ENCODE measurements at regions not wholly inside any gene's neighbourhood (a gene's known extent, or its start where the extent isn't known, plus 50 kb on each side); places are given as distances from the start of the nearest gene placed in this dataset.
"Not testable (repeated sequence)": the region's sequence is repeated elsewhere in the genome, so short reads cannot be mapped to it uniquely, and the experiment has no call there.

DNA sequence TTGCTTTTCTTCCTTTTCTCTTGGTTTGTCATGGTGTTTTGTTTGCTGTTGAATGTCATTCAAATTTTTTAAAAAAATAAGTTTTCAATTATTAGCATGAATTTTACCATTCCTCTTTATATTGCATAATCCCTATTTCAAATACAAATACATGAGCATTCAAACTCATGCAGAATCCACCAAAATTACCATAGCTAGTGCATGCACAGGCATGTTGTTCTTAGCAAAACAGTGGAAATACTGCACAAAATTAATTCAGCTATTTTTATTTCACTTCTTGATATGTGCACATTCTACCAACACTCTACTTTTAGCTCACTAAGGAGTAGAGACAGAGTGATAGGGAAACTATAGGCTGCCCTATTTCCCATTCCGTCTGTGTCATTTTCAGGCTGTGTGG is 670.1 kb upstream of the LRRN3 start:
- no peak for DNase-seq

DNA sequence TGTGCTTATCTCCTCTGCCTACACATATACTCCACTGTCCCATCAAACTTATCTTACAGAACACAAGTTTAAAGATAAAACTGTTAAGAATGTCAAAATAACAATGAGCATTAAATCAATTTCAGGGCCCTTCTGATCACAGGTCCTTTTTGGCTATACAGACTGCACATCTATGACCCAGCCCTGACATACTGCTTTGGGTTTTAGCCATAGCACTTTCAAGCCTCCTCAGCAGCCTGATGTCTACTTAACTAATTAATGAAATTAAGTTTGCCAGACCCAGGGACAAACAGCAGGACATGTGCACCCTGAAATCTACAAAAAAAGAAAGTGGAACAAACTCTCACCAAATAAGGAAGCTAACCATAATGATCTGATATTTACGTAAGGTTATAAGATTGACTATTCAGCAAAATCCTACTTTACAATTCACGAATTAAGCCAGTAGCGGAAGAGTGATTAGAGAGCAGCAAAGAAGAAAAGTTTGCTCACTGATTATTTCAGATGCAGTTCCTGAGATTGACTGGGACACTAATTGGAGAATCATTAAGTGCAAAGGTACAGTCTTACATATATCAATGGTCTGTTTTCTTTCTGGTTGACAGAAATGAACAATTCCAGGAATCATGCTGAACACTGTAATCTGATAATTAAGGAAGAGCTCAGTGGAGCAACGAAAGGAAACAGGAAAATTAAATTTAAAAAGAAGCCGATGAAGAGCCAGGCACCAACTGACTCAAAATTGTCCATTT is 669.3 kb upstream of the LRRN3 start:
- no peak for DNase-seq

DNA sequence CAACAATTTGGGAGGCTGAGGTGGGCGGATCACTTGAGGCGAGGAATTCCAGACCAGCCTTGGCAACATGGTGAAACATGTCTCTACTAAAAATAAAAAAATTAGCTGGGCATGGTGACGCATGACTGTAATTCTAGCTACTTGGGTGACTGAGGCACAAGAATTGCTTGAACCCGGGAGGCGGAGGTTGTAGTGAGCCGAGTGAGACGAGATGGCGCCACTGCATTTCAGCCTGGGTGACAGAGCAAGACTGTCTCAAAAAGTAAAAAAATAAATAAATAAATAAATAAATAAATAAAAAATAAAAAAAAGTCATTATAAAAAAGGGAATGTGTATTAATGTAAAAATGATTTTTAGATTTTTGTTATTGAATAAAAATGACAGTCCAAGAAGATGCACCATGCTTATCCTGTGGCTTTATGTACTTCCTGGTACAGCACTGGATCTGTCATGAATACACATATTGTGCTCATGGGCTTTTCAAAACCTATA is 658.8 kb upstream of the LRRN3 start:
- no peak for DNase-seq

DNA sequence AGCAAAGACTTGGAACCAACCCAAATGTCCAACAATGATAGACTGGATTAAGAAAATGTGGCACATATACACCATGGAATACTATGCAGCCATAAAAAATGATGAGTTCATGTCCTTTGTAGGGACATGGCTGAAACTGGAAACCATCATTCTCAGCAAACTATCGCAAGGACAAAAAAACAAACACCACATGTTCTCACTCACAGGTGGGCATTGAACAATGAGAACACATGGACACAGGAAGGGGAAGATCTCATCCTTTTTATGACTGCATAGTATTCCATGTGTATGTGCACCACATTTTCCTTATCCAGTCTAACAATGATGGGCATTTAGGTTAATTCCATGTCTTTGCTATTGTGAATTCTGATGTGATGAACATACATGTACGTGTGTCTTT is 652.0 kb upstream of the LRRN3 start:
- DNase-seq, result not testable (repeated sequence)

DNA sequence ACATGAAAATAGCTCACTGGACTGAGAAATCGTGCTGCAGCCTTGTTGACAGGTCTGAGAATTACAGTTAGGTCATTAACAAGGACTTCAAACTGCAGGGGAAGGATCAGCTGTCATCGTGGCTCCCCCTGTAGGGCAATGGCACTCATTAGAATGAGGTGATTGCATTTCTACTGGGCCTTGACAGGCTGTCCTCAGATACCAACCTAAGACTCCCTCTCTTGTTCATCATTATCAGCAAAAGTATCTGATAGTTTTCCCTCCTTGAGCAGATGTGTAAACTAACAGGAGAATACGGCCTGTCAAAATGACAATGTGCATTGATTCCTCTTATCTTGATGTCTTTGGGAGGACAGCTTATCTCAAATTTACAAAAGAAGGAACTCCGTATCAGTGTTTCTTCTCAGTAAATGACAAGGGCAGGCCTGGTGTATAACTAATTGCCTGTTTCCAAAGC is 648.5 kb upstream of the LRRN3 start:
- peak; percentile 16 for DNase-seq

DNA sequence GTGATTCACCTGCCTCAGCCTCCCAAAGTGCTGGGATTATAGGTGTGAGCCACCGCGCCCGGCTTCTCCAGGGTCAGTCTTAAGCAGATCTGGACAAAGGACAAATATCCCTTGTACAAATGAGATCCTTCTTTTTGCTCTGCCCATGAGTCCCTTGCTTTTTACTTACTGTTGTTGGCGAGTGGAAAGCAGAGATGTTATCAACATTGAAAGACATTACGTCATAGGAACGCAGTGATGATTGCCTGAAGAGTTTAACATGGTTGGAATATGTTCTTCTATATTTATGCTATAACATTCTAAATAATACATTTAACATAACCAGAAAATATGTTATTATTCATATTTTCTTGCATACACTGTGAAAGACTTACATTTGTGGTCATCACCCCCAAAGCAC is 644.3 kb upstream of the LRRN3 start:
- DNase-seq, result no peak

DNA sequence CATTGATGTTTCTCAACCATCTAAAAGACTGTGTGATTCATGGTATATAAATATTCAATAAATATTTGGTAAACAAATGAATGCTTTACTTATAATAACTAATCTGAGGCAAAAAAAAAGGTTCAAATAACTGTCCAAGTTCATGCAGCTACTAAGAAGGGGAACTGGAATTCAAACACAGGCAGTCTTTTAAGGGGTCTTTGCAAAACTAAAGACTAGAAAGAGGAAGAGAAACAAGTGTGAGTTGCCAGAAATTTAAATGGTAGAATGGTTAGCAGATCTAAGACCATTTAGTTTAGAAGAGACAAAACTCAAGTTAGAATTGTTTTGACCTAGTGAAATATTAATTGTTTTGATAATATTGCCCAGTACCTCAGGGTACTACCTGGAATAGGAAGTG is 642.0 kb upstream of the LRRN3 start:
- no peak for DNase-seq

DNA sequence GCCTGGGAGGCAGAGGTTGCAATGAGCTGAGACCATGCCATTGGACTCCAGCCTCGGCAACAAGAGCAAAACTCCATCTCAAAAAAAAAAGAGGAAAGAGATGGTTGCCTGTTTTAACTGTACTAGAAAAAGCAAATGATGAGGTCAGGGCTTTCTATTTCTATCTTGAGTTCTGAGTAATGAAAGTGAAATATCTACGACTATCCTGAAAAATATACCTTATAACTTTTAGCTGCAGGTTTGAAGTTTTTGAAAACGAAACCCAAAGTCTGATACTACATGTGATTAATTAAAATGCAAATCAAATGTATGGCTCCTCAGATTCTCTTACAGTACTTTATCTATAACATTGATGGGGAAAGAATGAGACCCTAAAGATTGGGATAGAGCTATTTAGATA is 636.2 kb upstream of the LRRN3 start:
- DNase-seq, result no peak

DNA sequence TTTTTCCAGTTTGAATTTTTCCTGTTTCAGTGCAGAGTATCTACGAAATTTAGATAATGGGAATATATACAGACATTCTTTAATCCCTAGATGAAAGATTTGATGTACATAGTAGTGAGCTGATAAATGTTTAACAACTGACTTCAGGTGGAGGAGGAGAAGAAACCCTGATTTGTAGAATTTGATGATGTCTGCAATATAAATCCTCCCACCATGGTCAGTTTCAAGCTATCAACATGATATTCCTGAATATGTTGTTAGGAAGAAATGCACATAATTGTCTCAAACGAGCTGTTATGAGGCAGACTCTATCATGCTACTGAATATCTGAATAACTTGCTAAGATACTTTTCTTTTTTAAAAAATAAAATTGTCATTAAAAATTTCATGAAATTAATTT is 629.3 kb upstream of the LRRN3 start:
- DNase-seq, result no peak

DNA sequence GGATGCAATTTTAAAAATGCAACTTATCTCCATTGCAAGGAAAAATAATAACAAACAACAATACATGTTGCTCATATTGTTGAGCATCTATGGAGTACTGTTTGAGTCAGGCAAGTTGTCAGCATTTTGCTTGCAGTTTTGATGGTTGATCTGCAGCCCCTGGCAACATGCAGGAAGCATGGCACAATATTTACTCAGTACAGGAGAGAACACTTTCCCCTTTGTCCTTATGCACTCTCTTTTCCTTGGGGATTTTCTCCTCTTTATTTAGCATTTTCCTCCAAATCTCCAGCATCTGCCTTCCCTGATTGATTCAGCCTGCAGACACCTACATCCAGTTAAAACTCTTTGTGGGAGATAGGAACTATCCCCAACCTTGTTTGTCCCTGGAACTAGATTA is 620.5 kb upstream of the LRRN3 start:
- DNase-seq, result no peak

DNA sequence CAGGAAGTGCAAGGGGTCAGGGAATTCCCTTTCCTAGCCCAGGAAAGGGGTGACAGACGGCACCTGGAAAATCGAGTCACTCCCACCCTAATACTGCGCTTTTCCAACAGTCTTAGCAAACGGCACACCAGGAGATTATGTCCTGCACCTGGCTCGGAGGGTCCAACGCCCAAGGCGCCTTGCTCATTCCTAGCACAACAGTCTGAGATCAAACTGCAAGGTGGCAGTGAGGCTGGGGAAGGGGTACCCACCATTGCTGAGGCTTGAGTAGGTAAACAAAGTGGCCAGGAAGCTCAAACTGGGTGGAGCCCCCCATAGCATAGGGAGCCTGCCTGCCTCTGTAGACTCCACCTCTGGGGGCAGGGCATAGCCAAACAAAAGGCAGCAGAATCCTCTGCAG is 618.5 kb upstream of the LRRN3 start:
- DNase-seq, result not testable (repeated sequence)

DNA sequence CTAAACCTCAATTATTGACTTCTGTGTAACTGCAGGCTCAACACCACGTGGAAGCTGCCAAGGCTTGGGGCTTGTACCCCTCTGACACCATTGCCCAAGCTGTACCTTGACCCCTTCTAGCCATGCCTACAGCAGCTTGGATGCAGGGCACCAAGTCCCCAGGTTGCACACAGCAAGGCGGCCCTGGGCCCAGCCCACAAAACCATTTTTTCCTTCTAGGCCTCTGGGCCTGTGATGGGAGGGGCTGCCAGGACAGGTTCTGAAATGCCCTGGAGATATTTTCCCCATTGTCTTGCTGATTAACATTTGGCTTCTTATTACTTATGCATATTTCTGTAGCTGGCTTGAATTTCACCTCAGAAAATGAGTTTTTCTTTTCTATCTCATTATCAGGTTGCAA is 610.0 kb upstream of the LRRN3 start:
- DNase-seq, result no peak

DNA sequence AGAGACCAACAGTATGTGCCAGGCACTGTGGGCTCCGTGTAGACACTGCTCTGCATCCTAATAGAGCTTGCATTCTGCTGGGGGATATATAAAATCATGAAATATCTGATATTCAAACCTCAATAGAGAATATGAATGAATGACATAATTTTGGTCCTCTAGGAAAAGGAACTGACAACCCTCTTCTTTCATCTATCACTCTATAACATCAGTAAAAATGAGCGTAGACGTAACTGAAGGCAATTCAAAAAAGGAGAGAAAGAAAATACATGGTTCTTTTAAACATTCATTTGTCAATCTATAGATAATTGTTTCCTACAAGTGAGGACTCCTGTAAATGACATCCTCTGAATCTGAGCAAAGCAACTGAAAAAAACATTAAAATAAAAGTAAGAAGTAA is 607.4 kb upstream of the LRRN3 start:
- DNase-seq, result no peak

DNA sequence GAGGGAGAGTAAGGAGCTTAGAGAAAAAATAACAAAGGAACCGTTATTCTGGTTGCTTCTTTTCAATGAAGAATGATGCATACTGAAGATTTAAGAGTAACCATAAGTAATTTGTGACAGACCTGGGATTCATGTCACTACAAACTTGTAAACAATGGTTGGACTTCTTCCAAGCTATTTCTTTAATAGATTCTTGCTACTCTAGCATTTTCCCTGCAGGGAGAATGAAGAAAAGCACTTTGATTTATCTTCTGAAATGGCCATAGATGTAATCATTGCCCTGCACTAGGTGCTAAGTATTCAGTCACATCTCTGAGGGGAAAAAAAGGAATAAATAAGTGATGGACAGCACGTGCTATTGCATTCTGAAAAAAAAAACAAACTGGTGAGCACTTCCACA is 606.6 kb upstream of the LRRN3 start:
- no peak for DNase-seq

DNA sequence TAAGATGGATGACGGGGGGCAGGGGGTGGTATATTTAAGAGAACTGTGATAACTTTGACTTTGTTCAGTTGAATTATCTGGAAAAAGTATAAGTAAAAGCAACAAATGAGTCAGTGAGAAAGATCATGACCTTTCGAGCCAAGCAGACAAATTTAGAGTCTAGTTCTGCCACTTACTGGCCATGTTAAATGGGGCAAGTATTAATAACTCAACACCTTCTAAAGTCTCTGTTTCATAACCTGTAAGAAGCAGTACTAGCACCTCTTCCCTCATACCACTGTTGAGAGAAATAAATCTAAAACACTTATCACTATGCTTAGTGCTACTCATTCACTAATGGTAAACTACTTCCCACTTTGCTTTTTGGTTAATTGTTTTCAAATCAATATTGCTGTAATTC is 604.4 kb upstream of the LRRN3 start:
- no peak for DNase-seq

DNA sequence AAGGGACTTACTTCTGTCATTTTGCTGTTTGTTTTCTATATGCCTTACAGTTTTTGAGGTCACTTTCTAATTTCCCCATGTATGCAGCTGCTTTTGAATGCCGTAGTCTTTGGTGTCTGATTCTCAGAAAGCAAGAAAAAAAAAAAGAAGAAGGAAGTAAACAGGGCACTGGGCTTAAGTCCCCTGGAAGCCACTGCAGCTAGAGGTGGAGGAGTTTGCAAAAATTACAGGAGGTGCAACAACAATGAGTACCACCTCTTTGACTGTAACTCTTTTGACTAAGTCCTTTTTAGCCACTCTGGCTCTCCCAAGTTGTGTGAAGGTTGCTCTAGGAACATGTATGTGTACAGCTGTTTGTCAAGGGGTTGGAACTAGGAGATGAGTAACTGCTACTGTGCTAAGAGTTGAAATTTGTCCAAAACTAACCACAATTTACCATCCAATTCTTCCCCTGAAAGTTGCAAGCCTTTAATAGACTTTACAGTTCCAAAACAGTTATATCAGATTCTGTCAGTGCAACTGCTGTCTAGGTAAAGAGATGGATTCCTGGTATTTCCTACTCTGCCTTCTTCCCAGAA is 588.0 kb upstream of the LRRN3 start:
- no peak for DNase-seq

DNA sequence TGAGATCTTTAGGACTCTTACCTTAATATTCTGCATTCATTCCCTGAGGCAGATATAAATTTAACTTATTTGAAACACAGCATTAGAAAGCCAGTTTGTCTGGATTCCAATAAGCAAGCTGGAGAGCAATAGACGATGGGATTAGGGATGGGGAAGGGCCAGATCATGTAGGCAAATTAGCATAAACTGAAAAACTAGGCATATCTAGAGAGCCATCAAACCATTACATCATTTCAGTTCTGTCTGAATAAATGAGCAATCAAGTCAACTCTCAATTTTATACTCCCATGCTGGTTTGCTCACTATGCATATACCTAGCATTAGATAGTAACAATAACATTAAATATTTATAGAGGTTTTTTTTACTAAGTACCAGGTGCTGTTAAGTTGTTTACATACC is 583.6 kb upstream of the LRRN3 start:
- no peak for DNase-seq

DNA sequence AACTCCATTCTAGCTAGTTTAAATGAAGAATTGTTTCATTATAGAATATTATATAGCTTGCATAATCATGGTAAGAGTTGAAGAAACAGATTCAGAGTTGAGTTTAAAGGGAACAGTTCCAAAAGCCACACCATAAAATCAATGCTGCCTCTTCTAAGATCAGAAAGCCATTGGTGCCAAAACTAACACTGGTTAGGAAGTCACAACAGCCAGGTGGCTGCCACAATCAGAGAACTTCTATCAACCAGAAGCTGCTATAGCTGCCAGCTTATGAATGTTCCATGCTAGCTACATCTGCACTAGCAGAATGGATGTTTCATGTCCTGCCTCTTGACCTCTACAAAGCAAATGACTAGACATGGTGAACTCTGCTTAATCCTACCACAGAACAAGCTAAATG is 583.1 kb upstream of the LRRN3 start:
- DNase-seq, result no peak

DNA sequence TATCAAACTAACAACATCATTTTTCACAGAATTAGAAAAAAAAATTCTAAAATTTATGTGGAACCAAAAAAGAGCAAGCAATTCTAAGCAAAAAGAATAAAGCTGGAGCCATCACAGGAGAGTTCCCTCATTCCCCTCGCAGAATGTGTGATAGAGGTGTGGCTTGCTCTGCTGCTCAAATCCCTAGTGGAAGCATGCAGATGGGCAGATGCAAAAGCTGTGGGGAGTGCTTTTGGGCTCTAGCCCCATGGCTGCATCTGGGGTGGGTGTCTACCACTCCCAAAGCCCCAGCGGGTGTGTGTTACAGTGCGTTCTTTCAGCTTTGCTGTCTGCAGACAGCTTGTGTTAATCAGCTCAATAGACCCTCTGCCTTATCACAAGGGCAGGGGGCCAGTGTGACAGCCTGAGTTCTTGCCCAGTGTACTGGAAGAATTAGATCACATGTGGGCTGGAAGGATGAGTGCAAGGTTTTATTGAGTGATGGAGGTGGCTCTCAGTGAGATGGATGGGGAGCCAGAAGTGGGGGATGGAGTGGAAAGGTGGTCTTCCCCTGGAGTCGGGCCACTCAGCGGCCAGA is 575.9 kb upstream of the LRRN3 start:
- peak; percentile 44 for DNase-seq

DNA sequence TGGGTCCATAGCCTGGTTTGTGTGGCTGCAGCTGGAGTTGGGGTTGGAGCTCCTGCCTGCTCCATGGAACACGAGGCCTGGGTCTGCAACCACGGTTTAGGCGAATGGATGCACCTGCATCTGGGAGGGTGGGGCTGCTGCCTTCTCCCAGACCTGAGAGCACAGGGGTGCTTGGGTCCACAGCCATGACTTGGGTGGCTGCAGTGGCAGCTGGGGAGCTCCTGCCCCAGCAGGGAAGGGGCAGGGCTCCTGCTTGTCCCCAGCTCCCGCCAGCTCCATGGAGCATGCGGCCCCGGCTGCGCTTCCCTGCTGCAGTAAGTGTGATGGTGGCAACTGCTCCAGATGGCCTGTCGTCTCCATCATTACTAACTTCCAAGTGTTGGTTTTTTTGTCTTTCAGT is 571.1 kb upstream of the LRRN3 start:
- DNase-seq, result no peak

DNA sequence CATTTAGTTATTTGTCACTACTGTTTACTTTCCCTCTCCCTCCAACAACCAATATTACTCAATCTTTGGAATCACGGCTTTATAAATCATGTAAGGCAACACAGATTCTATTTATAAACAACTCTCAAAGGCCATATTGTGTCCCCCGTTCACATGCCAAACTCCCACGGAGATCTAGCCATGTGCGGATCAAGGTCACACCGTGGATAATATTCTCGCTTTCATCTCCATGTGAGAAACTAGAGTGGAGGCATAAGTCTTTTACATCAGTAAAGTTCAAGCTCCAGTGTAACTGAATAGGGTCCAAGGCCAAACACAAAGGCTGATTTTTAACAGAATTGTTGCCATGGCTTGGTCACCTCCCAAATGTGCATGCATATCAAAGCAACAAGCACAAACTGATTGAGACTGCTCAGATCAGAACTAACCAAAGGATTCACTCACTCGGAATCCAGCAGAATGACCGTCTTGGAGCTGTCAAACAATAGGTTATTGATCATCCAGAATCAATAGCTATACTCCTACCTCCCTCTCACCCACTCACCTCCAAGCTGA is 569.5 kb upstream of the LRRN3 start:
- no peak for DNase-seq

DNA sequence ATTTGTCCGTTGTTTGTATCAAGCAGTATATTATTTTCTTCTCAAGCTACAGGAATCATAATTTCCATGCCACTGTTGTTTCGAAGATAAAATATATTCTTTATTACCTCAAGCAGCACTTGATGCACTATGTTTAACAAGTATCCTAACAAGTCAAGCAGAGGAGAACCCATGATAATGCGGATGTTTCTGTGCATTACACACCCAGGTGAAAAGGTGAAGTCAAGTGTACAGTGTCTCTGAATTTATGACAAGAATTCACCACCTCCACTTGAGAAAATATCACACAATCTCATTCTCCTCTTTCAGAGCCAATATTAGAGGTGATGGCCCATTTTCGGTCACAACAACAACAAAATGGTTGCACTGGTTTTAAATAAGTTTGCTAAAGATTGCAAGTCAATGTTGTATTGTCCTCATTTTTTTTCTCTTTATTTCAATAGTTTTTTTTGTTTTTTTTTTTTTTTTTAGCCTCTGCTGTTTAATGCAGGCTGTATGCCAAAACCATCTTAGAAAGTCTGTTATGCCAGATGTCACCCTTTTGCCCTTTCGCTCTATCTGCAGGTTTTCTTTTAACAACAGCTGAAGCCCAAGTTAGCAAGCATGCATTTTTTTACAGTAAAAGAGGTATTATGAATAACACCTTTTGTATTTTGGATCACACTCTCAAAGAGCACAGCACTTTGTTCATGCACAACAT is 568.7 kb upstream of the LRRN3 start:
- DNase-seq, result peak; percentile 96

DNA sequence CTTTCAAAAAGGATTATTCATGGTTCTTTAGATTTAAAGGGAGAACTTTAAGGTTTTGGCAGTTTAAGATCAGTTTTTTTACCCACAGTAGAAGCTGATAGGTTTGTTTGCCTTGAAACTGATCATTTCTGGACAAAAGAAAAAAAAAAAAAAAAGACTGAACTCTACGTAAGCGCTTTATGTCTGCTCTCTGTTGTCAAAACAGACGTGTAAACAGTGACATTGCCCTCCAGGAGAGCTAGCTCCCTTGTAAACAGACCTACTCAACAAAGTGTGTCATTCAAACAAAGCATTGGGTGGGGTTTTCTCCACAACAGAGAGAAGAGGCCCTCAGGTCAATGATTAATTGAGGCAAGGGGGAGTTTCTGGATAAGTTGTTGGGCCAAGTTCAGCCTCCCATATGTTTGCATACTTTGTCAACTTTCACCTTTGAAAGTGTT is 568.1 kb upstream of the LRRN3 start:
- peak; percentile 87 for DNase-seq
